ENCODE measurements at regions not wholly inside any gene's neighbourhood (a gene's known extent, or its start where the extent isn't known, plus 50 kb on each side); places are given as distances from the start of the nearest gene placed in this dataset.

GRCh38 chr2:14554849-14555545 lies 77.5 kb upstream of the LRATD1 start:
- Histone ChIP-seq H3K4me1 (ENCODE audit: control insufficient read depth, insufficient read depth, low read length) (no peaks in the 10 kb centered on the region), H3K27ac (ENCODE audit: low read length) (no peak overlapping the region), H3K36me3 (ENCODE audit: control insufficient read depth, insufficient read depth, low read length) (no peaks in the 10 kb centered on the region), H3K9me3 (replicated peaks; ENCODE audit: control insufficient read depth, low read depth, low read length) (no peaks in the 10 kb centered on the region), H3K4me3 (ENCODE audit: low read length) (no peak overlapping the region), H3K27me3 (ENCODE audit: control insufficient read depth, insufficient read depth, low read length) (no peaks in the 10 kb centered on the region)
- no peak for DNase-seq
- 68% methylated on average over 3 of the region's 7 CpGs for WGBS (ENCODE audit: insufficient coverage)

- H3K4me3 ChIP-seq (ENCODE audit: low read length): no peak overlapping the region
- DNase-seq: no peak
- WGBS (ENCODE audit: insufficient coverage): no CpG with 5 or more reads among the region's 1 CpG
- no peaks in the 10 kb centered on the region for H3K4me1 ChIP-seq (ENCODE audit: control insufficient read depth, insufficient read depth, low read length)
- no peak overlapping the region for H3K27ac ChIP-seq (ENCODE audit: low read length)
- H3K9me3 ChIP-seq (replicated peaks; ENCODE audit: control insufficient read depth, low read depth, low read length): no peaks in the 10 kb centered on the region
- H3K27me3 ChIP-seq (ENCODE audit: control insufficient read depth, insufficient read depth, low read length): no peaks in the 10 kb centered on the region
- no peaks in the 10 kb centered on the region for H3K36me3 ChIP-seq (ENCODE audit: control insufficient read depth, insufficient read depth, low read length)
Observed at GRCh38 chr2:14557111-14557510, 75.4 kb upstream of the LRATD1 start.

- DNase-seq: no peak
- H3K4me1 ChIP-seq (ENCODE audit: control insufficient read depth, insufficient read depth, low read length): no peaks in the 10 kb centered on the region
- no peak overlapping the region for H3K4me3 ChIP-seq (ENCODE audit: low read length)
- H3K27ac ChIP-seq (ENCODE audit: low read length): no peak overlapping the region
- 80% methylated on average over 1 of the region's 2 CpGs for WGBS (ENCODE audit: insufficient coverage)
- no peaks in the 10 kb centered on the region for H3K27me3 ChIP-seq (ENCODE audit: control insufficient read depth, insufficient read depth, low read length)
- H3K36me3 ChIP-seq (ENCODE audit: control insufficient read depth, insufficient read depth, low read length): no peaks in the 10 kb centered on the region
- H3K9me3 ChIP-seq (replicated peaks; ENCODE audit: control insufficient read depth, low read depth, low read length): no peaks in the 10 kb centered on the region
Observed at GRCh38 chr2:14557916-14558315, 74.6 kb upstream of the LRATD1 start.

DNA sequence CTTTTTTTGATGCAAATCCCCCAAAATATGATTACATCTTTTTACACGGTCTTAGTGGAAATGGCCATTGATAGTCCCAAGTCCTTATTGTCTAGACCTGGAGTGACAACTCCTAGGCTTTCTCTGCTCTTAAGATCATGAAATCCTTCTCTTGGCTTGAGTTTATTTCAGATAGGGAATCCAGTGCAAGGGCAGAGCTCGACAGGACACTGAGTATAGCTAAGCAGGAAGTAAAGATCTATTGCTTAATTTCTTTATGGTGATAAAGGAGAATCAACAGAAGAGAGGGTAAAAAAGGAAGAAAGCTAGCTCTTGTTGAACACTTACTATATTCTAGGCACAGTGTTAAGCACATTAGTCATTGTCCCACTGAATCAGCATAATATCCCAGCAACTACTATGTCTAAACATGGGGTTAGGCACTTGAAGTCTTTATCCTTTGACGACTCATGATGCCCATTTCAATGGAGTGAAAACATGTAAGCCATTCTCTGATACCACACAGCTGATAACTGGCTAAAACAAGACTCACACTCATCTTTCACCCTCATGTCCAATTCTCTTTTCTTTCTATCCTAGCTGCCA lies 74.1 kb upstream of the LRATD1 start:
- no CpG with 5 or more reads among the region's 3 CpGs for WGBS (ENCODE audit: insufficient coverage)
- Histone ChIP-seq H3K4me3 (ENCODE audit: low read length) (no peak overlapping the region), H3K4me1 (ENCODE audit: control insufficient read depth, insufficient read depth, low read length) (no peaks in the 10 kb centered on the region), H3K27me3 (ENCODE audit: control insufficient read depth, insufficient read depth, low read length) (no peaks in the 10 kb centered on the region), H3K27ac (ENCODE audit: low read length) (no peak overlapping the region), H3K36me3 (ENCODE audit: control insufficient read depth, insufficient read depth, low read length) (no peaks in the 10 kb centered on the region), H3K9me3 (replicated peaks; ENCODE audit: control insufficient read depth, low read depth, low read length) (no peaks in the 10 kb centered on the region)
- no peak for DNase-seq

GRCh38 chr2:14560716-14561115 lies 71.8 kb upstream of the LRATD1 start:
- Histone ChIP-seq H3K9me3 (replicated peaks; ENCODE audit: control insufficient read depth, low read depth, low read length) (no peaks in the 10 kb centered on the region), H3K36me3 (ENCODE audit: control insufficient read depth, insufficient read depth, low read length) (no peaks in the 10 kb centered on the region), H3K4me3 (ENCODE audit: low read length) (no peak overlapping the region), H3K4me1 (ENCODE audit: control insufficient read depth, insufficient read depth, low read length) (no peaks in the 10 kb centered on the region), H3K27me3 (ENCODE audit: control insufficient read depth, insufficient read depth, low read length) (no peaks in the 10 kb centered on the region), H3K27ac (ENCODE audit: low read length) (no peak overlapping the region)
- no peak for DNase-seq
- 40% methylated on average over 1 of the region's 3 CpGs for WGBS (ENCODE audit: insufficient coverage)

GRCh38 chr2:14563324-14563723 lies 69.2 kb upstream of the LRATD1 start:
- Histone ChIP-seq H3K4me3 (ENCODE audit: low read length) (no peak overlapping the region), H3K4me1 (ENCODE audit: control insufficient read depth, insufficient read depth, low read length) (no peaks in the 10 kb centered on the region)
- 80% methylated on average over 1 of the region's 1 CpG for WGBS (ENCODE audit: insufficient coverage)

GRCh38 chr2:14565666-14566065 lies 66.9 kb upstream of the LRATD1 start:
- Histone ChIP-seq H3K27ac (ENCODE audit: low read length) (no peak overlapping the region), H3K4me1 (ENCODE audit: control insufficient read depth, insufficient read depth, low read length) (no peaks in the 10 kb centered on the region), H3K4me3 (ENCODE audit: low read length) (no peak overlapping the region), H3K9me3 (replicated peaks; ENCODE audit: control insufficient read depth, low read depth, low read length) (no peaks in the 10 kb centered on the region), H3K36me3 (ENCODE audit: control insufficient read depth, insufficient read depth, low read length) (no peaks in the 10 kb centered on the region), H3K27me3 (ENCODE audit: control insufficient read depth, insufficient read depth, low read length) (no peaks in the 10 kb centered on the region)
- DNase-seq: no peak

More at GRCh38 chr2:14563324-14563723, 69.2 kb upstream of the LRATD1 start:
- H3K36me3 ChIP-seq (ENCODE audit: control insufficient read depth, insufficient read depth, low read length): no peaks in the 10 kb centered on the region
- no peaks in the 10 kb centered on the region for H3K9me3 ChIP-seq (replicated peaks; ENCODE audit: control insufficient read depth, low read depth, low read length)
- H3K27ac ChIP-seq (ENCODE audit: low read length): no peak overlapping the region
- no peak for DNase-seq
- H3K27me3 ChIP-seq (ENCODE audit: control insufficient read depth, insufficient read depth, low read length): no peaks in the 10 kb centered on the region

DNA sequence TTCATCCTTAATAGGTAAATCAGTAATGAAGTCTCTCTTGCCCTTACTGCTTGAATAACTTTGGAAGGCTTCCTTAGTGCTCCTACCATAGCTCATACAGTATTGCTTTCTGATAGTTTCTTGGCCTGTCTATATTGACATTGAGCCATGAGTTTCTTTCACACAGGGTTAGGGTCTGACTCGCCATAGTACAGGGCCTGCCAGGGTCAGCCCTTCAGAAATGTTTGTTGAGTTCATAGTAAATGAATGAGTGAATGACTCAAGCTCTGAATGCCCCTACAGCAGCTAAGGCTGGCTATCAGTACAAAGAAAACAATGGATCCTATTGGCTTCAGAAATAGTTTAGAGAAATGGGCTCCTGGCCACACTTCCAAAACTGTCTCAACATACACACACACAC lies 65.0 kb upstream of the LRATD1 start:
- no peaks in the 10 kb centered on the region for H3K36me3 ChIP-seq (ENCODE audit: control insufficient read depth, insufficient read depth, low read length)
- H3K27me3 ChIP-seq (ENCODE audit: control insufficient read depth, insufficient read depth, low read length): no peaks in the 10 kb centered on the region
- 83% methylated on average over 1 of the region's 1 CpG for WGBS (ENCODE audit: insufficient coverage)
- H3K27ac ChIP-seq (ENCODE audit: low read length): no peak overlapping the region
- H3K9me3 ChIP-seq (replicated peaks; ENCODE audit: control insufficient read depth, low read depth, low read length): no peaks in the 10 kb centered on the region
- H3K4me1 ChIP-seq (ENCODE audit: control insufficient read depth, insufficient read depth, low read length): no peaks in the 10 kb centered on the region
- H3K4me3 ChIP-seq (ENCODE audit: low read length): no peak overlapping the region
- peak; percentile 8 for DNase-seq

DNA sequence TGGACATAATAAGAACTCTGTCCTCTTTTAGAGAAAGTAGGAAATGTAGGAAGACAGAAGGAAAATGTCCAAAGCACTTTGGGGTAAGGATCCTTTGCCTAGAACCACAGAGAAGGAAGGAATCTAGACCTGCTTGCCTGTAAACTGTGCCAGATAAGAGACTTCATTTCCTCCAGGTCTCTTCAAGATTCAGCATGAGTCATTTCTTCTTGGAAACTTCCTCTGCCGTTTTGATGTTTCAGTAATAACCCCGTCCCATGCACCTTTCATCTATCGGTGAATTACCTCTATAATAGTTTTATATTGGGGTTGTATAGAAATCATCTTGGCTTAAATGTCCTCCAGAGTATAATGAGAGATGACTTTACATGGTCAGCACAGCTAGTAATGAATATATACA lies 63.2 kb upstream of the LRATD1 start:
- H3K4me3 ChIP-seq (ENCODE audit: low read length): no peak overlapping the region
- WGBS (ENCODE audit: insufficient coverage): no CpG with 5 or more reads among the region's 3 CpGs
- no peaks in the 10 kb centered on the region for H3K9me3 ChIP-seq (replicated peaks; ENCODE audit: control insufficient read depth, low read depth, low read length)
- H3K27me3 ChIP-seq (ENCODE audit: control insufficient read depth, insufficient read depth, low read length): no peaks in the 10 kb centered on the region
- H3K27ac ChIP-seq (ENCODE audit: low read length): no peak overlapping the region
- H3K4me1 ChIP-seq (ENCODE audit: control insufficient read depth, insufficient read depth, low read length): no peaks in the 10 kb centered on the region
- no peaks in the 10 kb centered on the region for H3K36me3 ChIP-seq (ENCODE audit: control insufficient read depth, insufficient read depth, low read length)
- DNase-seq: no peak

DNA sequence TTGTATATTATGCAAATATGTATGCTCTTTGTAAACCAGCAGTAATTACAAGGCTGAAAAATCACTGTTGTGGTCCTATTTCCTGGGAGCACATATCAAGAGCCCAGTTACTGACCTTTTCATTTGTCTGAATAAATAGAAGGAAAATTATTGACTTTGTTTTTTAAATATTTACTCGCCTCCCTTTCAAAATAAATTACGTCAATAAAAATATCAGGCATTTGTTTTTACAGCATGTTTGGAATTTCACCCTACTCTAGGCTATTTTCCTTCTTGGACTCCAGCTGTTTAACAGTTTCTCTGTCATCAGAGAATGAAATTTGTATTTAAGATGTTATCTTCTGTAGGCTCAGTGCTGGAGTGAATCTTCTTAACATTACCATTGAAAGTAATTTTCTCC lies 59.9 kb upstream of the LRATD1 start:
- no peaks in the 10 kb centered on the region for H3K36me3 ChIP-seq (ENCODE audit: control insufficient read depth, insufficient read depth, low read length)
- no peak overlapping the region for H3K4me3 ChIP-seq (ENCODE audit: low read length)
- no peak for DNase-seq
- H3K27ac ChIP-seq (ENCODE audit: low read length): no peak overlapping the region
- no peaks in the 10 kb centered on the region for H3K27me3 ChIP-seq (ENCODE audit: control insufficient read depth, insufficient read depth, low read length)
- WGBS (ENCODE audit: insufficient coverage): no CpG with 5 or more reads among the region's 2 CpGs
- no peaks in the 10 kb centered on the region for H3K9me3 ChIP-seq (replicated peaks; ENCODE audit: control insufficient read depth, low read depth, low read length)
- no peaks in the 10 kb centered on the region for H3K4me1 ChIP-seq (ENCODE audit: control insufficient read depth, insufficient read depth, low read length)

DNA sequence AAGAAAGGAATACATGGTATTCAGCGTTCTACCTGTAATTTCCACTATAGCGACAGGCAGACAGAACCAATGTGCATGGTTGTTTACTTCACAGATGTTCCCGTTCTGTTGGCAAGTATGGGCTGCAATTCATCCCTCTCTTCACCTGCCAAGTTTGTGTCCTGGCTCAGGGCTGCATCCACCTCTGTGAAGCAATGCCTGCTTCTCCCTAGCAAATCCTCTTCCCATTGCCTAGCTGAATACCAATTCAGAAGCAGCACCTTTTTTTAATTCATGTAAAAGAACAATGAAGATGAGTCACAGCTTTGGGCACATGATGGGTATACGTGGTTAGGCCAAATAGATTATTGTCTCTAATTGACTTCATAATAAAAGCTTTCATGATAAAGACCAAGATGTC lies 54.7 kb upstream of the LRATD1 start:
- no peaks in the 10 kb centered on the region for H3K27me3 ChIP-seq (ENCODE audit: control insufficient read depth, insufficient read depth, low read length)
- no peaks in the 10 kb centered on the region for H3K4me1 ChIP-seq (ENCODE audit: control insufficient read depth, insufficient read depth, low read length)
- H3K27ac ChIP-seq (ENCODE audit: low read length): no peak overlapping the region
- no peaks in the 10 kb centered on the region for H3K9me3 ChIP-seq (replicated peaks; ENCODE audit: control insufficient read depth, low read depth, low read length)
- H3K4me3 ChIP-seq (ENCODE audit: low read length): no peak overlapping the region
- WGBS (ENCODE audit: insufficient coverage): 27% methylated on average over 1 of the region's 4 CpGs
- H3K36me3 ChIP-seq (ENCODE audit: control insufficient read depth, insufficient read depth, low read length): no peaks in the 10 kb centered on the region
- DNase-seq: no peak
